ENCODE measurements at regions not wholly inside any gene's neighbourhood (a gene's known extent, or its start where the extent isn't known, plus 50 kb on each side); places are given as distances from the start of the nearest gene placed in this dataset.

DNA sequence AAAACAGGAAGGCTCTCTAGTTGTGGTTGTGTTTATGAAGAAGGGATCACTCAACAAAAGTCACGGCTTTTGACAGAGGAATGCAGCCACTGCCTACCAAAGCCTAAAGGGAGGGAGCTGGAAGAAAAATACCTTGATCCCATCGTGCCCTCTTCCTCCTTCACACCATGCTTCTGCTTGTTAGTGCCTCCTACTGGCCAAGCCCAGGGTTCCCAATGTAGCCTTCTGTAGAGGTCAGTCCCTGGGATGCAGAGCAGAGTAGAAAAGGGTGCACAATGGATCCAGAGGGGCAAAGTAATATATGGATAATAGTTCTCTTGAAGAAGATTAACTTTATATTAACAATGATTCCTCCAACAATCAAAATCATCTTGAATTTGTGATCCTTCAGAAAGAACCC, 293.5 kb upstream of the FERMT1 start:
- TF ChIP-seq, protein P1, sequence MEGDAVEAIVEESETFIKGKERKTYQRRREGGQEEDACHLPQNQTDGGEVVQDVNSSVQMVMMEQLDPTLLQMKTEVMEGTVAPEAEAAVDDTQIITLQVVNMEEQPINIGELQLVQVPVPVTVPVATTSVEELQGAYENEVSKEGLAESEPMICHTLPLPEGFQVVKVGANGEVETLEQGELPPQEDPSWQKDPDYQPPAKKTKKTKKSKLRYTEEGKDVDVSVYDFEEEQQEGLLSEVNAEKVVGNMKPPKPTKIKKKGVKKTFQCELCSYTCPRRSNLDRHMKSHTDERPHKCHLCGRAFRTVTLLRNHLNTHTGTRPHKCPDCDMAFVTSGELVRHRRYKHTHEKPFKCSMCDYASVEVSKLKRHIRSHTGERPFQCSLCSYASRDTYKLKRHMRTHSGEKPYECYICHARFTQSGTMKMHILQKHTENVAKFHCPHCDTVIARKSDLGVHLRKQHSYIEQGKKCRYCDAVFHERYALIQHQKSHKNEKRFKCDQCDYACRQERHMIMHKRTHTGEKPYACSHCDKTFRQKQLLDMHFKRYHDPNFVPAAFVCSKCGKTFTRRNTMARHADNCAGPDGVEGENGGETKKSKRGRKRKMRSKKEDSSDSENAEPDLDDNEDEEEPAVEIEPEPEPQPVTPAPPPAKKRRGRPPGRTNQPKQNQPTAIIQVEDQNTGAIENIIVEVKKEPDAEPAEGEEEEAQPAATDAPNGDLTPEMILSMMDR (IDR thresholded peaks at IDR 0.05; ENCODE audit: control extremely low read depth in 1 of 3, insufficient read depth in 1 of 3, low read depth in 1 of 3, low read length in 3 of 3): peak; percentile 32 to 59 (median 36)
- no peak for TF ChIP-seq KDM1A (IDR thresholded peaks at IDR 0.05; ENCODE audit: borderline replicate concordance, low read length)
- TF ChIP-seq, protein P2, sequence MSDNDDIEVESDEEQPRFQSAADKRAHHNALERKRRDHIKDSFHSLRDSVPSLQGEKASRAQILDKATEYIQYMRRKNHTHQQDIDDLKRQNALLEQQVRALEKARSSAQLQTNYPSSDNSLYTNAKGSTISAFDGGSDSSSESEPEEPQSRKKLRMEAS (IDR thresholded peaks at IDR 0.05): no peak
- TF ChIP-seq ASH2L (IDR thresholded peaks at IDR 0.05; ENCODE audit: low read length): no peak
- TF ChIP-seq EZH2 (IDR thresholded peaks at IDR 0.05; ENCODE audit: low read depth, low read length, severe bottlenecking): no peak
- no peak for TF ChIP-seq SIN3A (conservative IDR thresholded peaks at IDR 0.05 in 1 of 2, IDR thresholded peaks at IDR 0.05 in 1 of 2; ENCODE audit: low read depth in 1 of 2, low read length in 2 of 2)
- TF ChIP-seq POLR2A (IDR thresholded peaks at IDR 0.05; ENCODE audit: control extremely low read depth in 1 of 2, low read depth in 2 of 2, low read length in 2 of 2): no peak
